ENCODE measurements at regions not wholly inside any gene's neighbourhood (a gene's known extent, or its start where the extent isn't known, plus 50 kb on each side); places are given as distances from the start of the nearest gene placed in this dataset.

- intact Hi-C loops (cut with DNase I): no loop called here
- no peaks in the 10 kb centered on the region for H3K36me3 ChIP-seq
- DNase-seq (no peak), ATAC-seq (no peak)
- no peak for TF ChIP-seq CTCF (IDR thresholded peaks at IDR 0.05)
- H3K4me1 ChIP-seq: no peaks in the 10 kb centered on the region
- no peaks in the 10 kb centered on the region for H3K9me3 ChIP-seq
- H3K27ac ChIP-seq: no peak overlapping the region
- H3K4me3 ChIP-seq: no peak overlapping the region
- H3K27me3 ChIP-seq: no peaks in the 10 kb centered on the region
These were observed 51.8 kb upstream of the PAX1 start for GRCh38 chr20:21653628-21654027.

DNA sequence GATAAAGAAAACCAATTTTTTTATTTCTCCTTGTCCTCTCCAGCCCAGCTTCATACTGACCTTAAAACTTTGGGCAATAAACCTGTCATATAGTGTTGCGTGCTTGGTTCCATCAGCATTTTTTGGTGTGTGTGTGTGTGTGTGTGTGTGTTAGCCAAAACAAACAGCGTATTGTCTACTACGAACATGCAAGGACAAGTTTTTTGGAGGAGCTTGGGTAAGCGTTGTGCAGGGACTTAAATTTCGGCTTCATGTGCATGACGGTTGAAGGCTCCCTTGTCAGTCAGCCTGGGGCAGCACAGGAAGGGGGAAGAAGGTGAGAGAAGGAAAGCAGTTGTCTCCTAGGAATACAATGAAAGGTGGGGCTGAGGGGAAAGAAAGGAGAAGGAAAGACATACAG, 62.0 kb upstream of the PAX1 start:
- ATAC-seq (no peak), DNase-seq (no peak)
- H3K27me3 ChIP-seq: peaks cover 3% of the 10 kb centered on the region
- H3K4me1 ChIP-seq: no peaks in the 10 kb centered on the region
- intact Hi-C loops (cut with DNase I): no loop called here
- H3K4me3 ChIP-seq: no peak overlapping the region
- H3K27ac ChIP-seq: no peak overlapping the region
- H3K9me3 ChIP-seq: peaks cover 7% of the 10 kb centered on the region
- TF ChIP-seq CTCF (IDR thresholded peaks at IDR 0.05): no peak
- no peaks in the 10 kb centered on the region for H3K36me3 ChIP-seq

DNA sequence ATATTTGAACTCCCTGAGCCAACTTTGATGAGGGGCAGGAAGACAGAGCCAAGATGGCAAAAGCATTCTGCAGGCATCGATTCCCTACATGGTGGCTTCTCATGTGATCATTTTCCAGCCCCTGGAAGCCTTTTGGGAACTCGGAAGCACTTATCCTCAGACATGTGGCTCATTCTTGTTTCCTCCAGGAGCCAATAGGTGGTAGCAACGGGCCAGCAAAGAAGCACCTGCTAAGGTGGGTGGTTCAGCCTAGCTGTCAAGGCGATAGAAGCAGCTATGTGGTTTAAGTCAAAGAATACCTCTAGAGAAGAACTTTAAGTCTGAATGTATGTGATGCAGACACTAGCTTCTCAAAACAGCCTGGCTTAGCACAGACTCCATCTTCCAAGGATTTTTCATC, 64.9 kb upstream of the PAX1 start:
- no peak for TF ChIP-seq CTCF (IDR thresholded peaks at IDR 0.05)
- no peak overlapping the region for H3K27ac ChIP-seq
- H3K4me1 ChIP-seq: no peaks in the 10 kb centered on the region
- DNase-seq (no peak), ATAC-seq (no peak)
- H3K27me3 ChIP-seq: peaks cover 3% of the 10 kb centered on the region
- intact Hi-C loops (cut with DNase I): no loop called here
- no peak overlapping the region for H3K4me3 ChIP-seq
- no peaks in the 10 kb centered on the region for H3K36me3 ChIP-seq
- H3K9me3 ChIP-seq: peaks cover 1% of the 10 kb centered on the region

GRCh38 chr20:21633829-21634228, 71.6 kb upstream of the PAX1 start:
- no peak for ATAC-seq
- no peak for DNase-seq
- H3K27me3 ChIP-seq: no peaks in the 10 kb centered on the region
- no peak for TF ChIP-seq CTCF (IDR thresholded peaks at IDR 0.05)
- no peaks in the 10 kb centered on the region for H3K36me3 ChIP-seq
- H3K4me1 ChIP-seq: no peaks in the 10 kb centered on the region
- no peaks in the 10 kb centered on the region for H3K9me3 ChIP-seq
- no peak overlapping the region for H3K27ac ChIP-seq
- H3K4me3 ChIP-seq: no peak overlapping the region
- intact Hi-C loops (cut with DNase I): no loop called here

DNA sequence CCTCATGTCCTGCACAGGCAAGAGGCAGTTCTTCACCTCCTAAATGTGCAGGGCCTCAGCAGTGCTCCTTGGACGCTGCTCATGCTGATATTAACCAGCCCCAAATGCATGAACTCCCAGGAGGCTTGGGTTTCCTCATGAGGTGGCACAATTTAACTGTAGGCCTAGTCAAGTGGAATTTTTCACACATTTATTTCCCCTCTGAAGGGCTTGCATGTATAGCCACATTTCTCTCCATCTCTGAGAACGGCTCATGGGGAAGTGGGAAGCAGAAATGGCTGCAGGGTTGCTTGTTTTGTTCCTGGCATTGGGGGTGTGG, 72.8 kb upstream of the PAX1 start:
- intact Hi-C loops (cut with DNase I): no loop called here
- Histone ChIP-seq H3K27me3 (peaks cover 1% of the 10 kb centered on the region), H3K4me3 (no peak overlapping the region), H3K9me3 (no peaks in the 10 kb centered on the region), H3K36me3 (no peaks in the 10 kb centered on the region), H3K4me1 (no peaks in the 10 kb centered on the region), H3K27ac (no peak overlapping the region)
- ATAC-seq (no peak), DNase-seq (no peak)
- no peak for TF ChIP-seq CTCF (IDR thresholded peaks at IDR 0.05)

- Histone ChIP-seq H3K4me1 (no peaks in the 10 kb centered on the region), H3K27ac (no peak overlapping the region), H3K27me3 (peaks cover 6% of the 10 kb centered on the region), H3K4me3 (no peak overlapping the region), H3K9me3 (no peaks in the 10 kb centered on the region), H3K36me3 (no peaks in the 10 kb centered on the region)
- intact Hi-C loops (cut with DNase I): no loop called here
- TF ChIP-seq CTCF (IDR thresholded peaks at IDR 0.05): no peak
- no peak for ATAC-seq
- DNase-seq: no peak
These were observed 73.3 kb upstream of the PAX1 start for GRCh38 chr20:21632031-21632734.
